K562 (cell line): ENCODE measurements at regions not wholly inside any gene's neighbourhood (a gene's known extent, or its start where the extent isn't known, plus 50 kb on each side); places are given as distances from the start of the nearest gene placed in this dataset.

Source experiments
- C11orf30 ChIP-seq: fragments of 450-650 bp; IDR thresholded peaks from 2 replicates; pipeline ENCODE4 v1.6.1; 2016; ENCODE audit warnings: low read depth, mild to moderate bottlenecking
- PRDM10 ChIP-seq: fragments of 450-650 bp; IDR thresholded peaks from 2 replicates; pipeline ENCODE4 v1.6.1; 2018; ENCODE audit not compliant: partially characterized antibody
- PURB ChIP-seq: sonication (generic); formaldehyde crosslinking; IDR thresholded peaks from 2 replicates; pipeline ENCODE4 v1.9.0; 2021; ENCODE audit warnings: low read depth, mild to moderate bottlenecking, missing genetic modification reagents
- RBFOX2 ChIP-seq: fragments of 200-400 bp; formaldehyde crosslinking; IDR thresholded peaks from 2 replicates; pipeline ENCODE4 v1.6.1; 2017; ENCODE audit warnings: low read depth, mild to moderate bottlenecking, low read length, moderate library complexity
- RERE ChIP-seq: sonication (generic); formaldehyde crosslinking; IDR thresholded peaks from 2 replicates; pipeline ENCODE4 v1.8.0; 2023; ENCODE audit warnings: missing genetic modification reagents, mild to moderate bottlenecking, borderline replicate concordance
- SIX5 ChIP-seq, 2 experiments: IDR thresholded peaks; 2 replicates each; pipeline ENCODE4 v1.6.1; 2011; ENCODE audit warnings: low read length in 2 of 2, borderline replicate concordance in 1 of 2, low read depth in 1 of 2, mild to moderate bottlenecking in 1 of 2, moderate library complexity in 1 of 2; ENCODE audit not compliant: insufficient read depth in 1 of 2
- ZNF407 ChIP-seq: fragments of 450-650 bp; IDR thresholded peaks from 2 replicates; pipeline ENCODE4 v1.6.1; 2016; ENCODE audit warnings: low read depth
- ZNF512 ChIP-seq: IDR thresholded peaks from 2 replicates; pipeline ENCODE4 v1.6.1; 2016; ENCODE audit warnings: missing genetic modification characterization, missing compliant biosample characterization

GRCh38 chr6:53994201-53994600, 117.0 kb upstream of the MLIP start (continued):
- TF ChIP-seq ZNF407 (no peak), PURB (CRISPR knock-in tag) (no peak), C11orf30 (peak; percentile 46; the same call in 1 of the 2 replicates), RBFOX2 (no peak), RERE (CRISPR knock-in tag) (no peak), ZNF512 (tag) (no peak), SIX5 (IDR thresholded peaks at IDR 0.05; ENCODE audit: borderline replicate concordance in 1 of 2, insufficient read depth in 1 of 2, low read depth in 1 of 2, low read length in 2 of 2) (no peak), PRDM10 (no peak)
